ENCODE measurements at regions not wholly inside any gene's neighbourhood (a gene's known extent, or its start where the extent isn't known, plus 50 kb on each side); places are given as distances from the start of the nearest gene placed in this dataset.

GRCh38 chr2:223508372-223508771 lies 93.8 kb downstream of the SCG2 start (continued):
- no peak for TF ChIP-seq ZNF687 (IDR thresholded peaks at IDR 0.05)

GRCh38 chr2:223510713-223511112 lies 91.4 kb downstream of the SCG2 start:
- H3K27me3 ChIP-seq (replicated peaks in 1 of 2; ENCODE audit: control insufficient read depth in 2 of 2, insufficient read depth in 2 of 2, low read length in 1 of 2), result no peaks in the 10 kb centered on the region; a peak in 1 of 4 replicates
- ChIA-PET CTCF (no interaction called here), POLR2A (no interaction called here), RAD21 (ENCODE audit: unreplicated experiment) (no interaction called here), SMC1A (ENCODE audit: uncharacterized antibody, unreplicated experiment) (no interaction called here)
- 5% methylated on average over 4 of the region's 4 CpGs for WGBS (ENCODE audit: insufficient coverage, insufficient replicate concordance, low lambda C conversion rate, missing lambda C conversion rate)
- no peak overlapping the region for H3K27ac ChIP-seq (ENCODE audit: control insufficient read depth, insufficient read depth)
- intact Hi-C loops (cut with micrococcal nuclease; ENCODE audit: unreplicated experiment) (no loop called here), in situ Hi-C loops (cut with MboI) (no loop called here)
- H2AFZ ChIP-seq (ENCODE audit: control insufficient read depth, low read depth, low read length), result no peak overlapping the region
- no peaks in the 10 kb centered on the region for H4K20me1 ChIP-seq (ENCODE audit: control insufficient read depth, insufficient read depth)
- no peak for DNase-seq (ENCODE audit: low read depth, low spot score)
- no peaks in the 10 kb centered on the region for H3K4me1 ChIP-seq (ENCODE audit: control insufficient read depth, insufficient read depth, low read length)
- ATAC-seq, result no peak
- H3K36me3 ChIP-seq (ENCODE audit: control insufficient read depth in 2 of 2, insufficient read depth in 2 of 2, low read length in 1 of 2), result no peaks in the 10 kb centered on the region
- no peaks in the 10 kb centered on the region for H3K9me3 ChIP-seq (replicated peaks; ENCODE audit: control insufficient read depth, insufficient read depth, low read length)
- no peak overlapping the region for H3K4me2 ChIP-seq (ENCODE audit: control insufficient read depth, insufficient read depth)
- no peak overlapping the region for H3K9ac ChIP-seq (ENCODE audit: control insufficient read depth, insufficient read depth, low read length)
- no peaks in the 10 kb centered on the region for H3K79me2 ChIP-seq (ENCODE audit: control insufficient read depth, insufficient read depth, low read length)
- FAIRE-seq, result no peak
- H3K4me3 ChIP-seq, result no peak overlapping the region
- BruUV-seq (replicated peaks), result no TSS peak
- TF ChIP-seq ZNF622 (IDR thresholded peaks at IDR 0.05), result no peak
- no peak for TF ChIP-seq MEF2B (IDR thresholded peaks at IDR 0.05; ENCODE audit: partially characterized antibody, poor library complexity, severe bottlenecking)
- no peak for TF ChIP-seq MLLT1 (IDR thresholded peaks at IDR 0.05)
- no peak for TF ChIP-seq RFX5 (IDR thresholded peaks at IDR 0.05; ENCODE audit: low read depth, low read length)
- no peak for TF ChIP-seq BCL11A (IDR thresholded peaks at IDR 0.05; ENCODE audit: low read depth, low read length)
- no peak for TF ChIP-seq SREBF2 (IDR thresholded peaks at IDR 0.05; ENCODE audit: low read length)
- TF ChIP-seq FOS (IDR thresholded peaks at IDR 0.05; ENCODE audit: borderline replicate concordance, extremely low read depth, insufficient read length), result no peak
- TF ChIP-seq HDAC2 (IDR thresholded peaks at IDR 0.05), result no peak
- TF ChIP-seq HDGF (IDR thresholded peaks at IDR 0.05), result no peak
- no peak for TF ChIP-seq ZNF687 (IDR thresholded peaks at IDR 0.05)
- no peak for TF ChIP-seq TCF7 (IDR thresholded peaks at IDR 0.05; ENCODE audit: borderline replicate concordance)

Data from GM12878 (cell line).